Adrenal gland (tissue), 9 donors: ENCODE measurements at regions not wholly inside any gene's neighbourhood (a gene's known extent, or its start where the extent isn't known, plus 50 kb on each side); places are given as distances from the start of the nearest gene placed in this dataset.

ENCODE experiments used
- DNase-seq, 7 donors: peaks; one replicate each; pipeline ENCODE4 v3.0.0-alpha.2; 2019 to 2020
- H3K27ac ChIP-seq, 5 donors: fragments of 200-600 bp; sonication (generic) in 4 of 5; 1 replicate in 3 of 5; 2 replicates in 2 of 5; pipeline versions ENCODE4 v1.5.1 to v1.8.0; 2016 to 2020; ENCODE audit warnings: mild to moderate bottlenecking in 1 of 5
- H3K27me3 ChIP-seq: fragments of 200-600 bp; 2 replicates; pipeline ENCODE4 v1.8.0; 2021
- H3K36me3 ChIP-seq, 2 donors: fragments of 200-600 bp; replicated peaks in 1 of 2; 1 replicate in 1 of 2; 2 replicates in 1 of 2; pipeline versions ENCODE4 v1.5.1 to v1.8.0; 2018 to 2022
- H3K4me1 ChIP-seq, 2 donors: fragments of 200-600 bp; replicated peaks in 1 of 2; 1 replicate in 1 of 2; 2 replicates in 1 of 2; pipeline versions ENCODE4 v1.5.1 to v1.8.0; 2018 to 2021
- H3K4me3 ChIP-seq, 4 donors: fragments of 200-600 bp; sonication (generic) in 3 of 4; one replicate each; pipeline ENCODE4 v1.5.1; 2016 to 2018
- H3K9me3 ChIP-seq, 3 donors: fragments of 200-600 bp; sonication (generic) in 1 of 3; replicated peaks in 1 of 3; 1 replicate in 2 of 3; 2 replicates in 1 of 3; pipeline versions ENCODE4 v1.5.1 to v1.8.0; 2016 to 2021
- POLR2A ChIP-seq, 2 donors: fragments of 450-650 bp; IDR thresholded peaks; one replicate each; pipeline ENCODE4 v1.6.1; 2017; ENCODE audit warnings: antibody characterized with exemption in 2 of 2, mild to moderate bottlenecking in 2 of 2, moderate library complexity in 1 of 2
- WGBS, 4 donors: extraction: QIAGEN DNeasy Blood & Tissue Kit in 2 of 4; methylation state at CpG; one replicate each; pipeline versions ENCODE4 v1.1.5 to v1.1.7; 2013 to 2017; 5-methylcytosine and 5-hydroxymethylcytosine counted together
- intact Hi-C, 2 donors: fragments of 100-400 bp; cut with DNase I; formaldehyde crosslinking; loops; one replicate each; pipeline versions ENCODE4 v1.14.1 to v1.15.0; 2022 to 2023
- TF ChIP-seq, protein P1 (sequence below), 6 experiments: fragments of 450-650 bp in 4 of 6; fragments of 200-600 bp in 2 of 6; sonication (generic) in 1 of 6; IDR thresholded peaks; 1 replicate in 5 of 6; 2 replicates in 1 of 6; pipeline versions ENCODE4 v1.5.1 to v1.8.0; 2016 to 2021; ENCODE audit warnings: antibody characterized with exemption in 6 of 6, mild to moderate bottlenecking in 2 of 6, moderate library complexity in 1 of 6
- donor health status: healthy with polysubstance abuse.
- donor health status: Bipolar disorder and iron deficiency.
- donor health status: DM: yes; HTN: yes; CAD: no.
- donor health status: DM: no; HTN: no; CAD: no.
- donor health status: DM: no; HTN: no; CAD: no.

DNA sequence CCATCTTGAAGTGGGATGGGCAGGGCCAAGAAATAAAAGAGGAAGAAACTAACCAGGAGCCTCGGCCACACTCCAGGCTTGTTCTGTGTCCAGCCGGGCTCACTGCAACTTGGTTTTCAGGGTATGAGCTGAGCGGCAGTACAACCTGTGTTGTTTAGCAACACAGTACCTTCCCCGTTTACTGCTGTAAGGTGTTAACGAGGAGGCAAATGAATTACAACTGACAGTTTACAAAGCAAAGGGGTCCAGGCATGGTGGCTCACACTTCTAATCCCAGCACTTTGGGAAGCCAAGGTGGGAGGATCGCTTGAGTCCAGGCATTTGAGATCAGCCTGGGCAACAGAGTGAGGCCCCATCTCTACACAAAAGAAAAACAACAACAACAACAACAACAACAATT lies 481.3 kb upstream of the SULF2 start:
- Histone ChIP-seq H3K27me3 (no peaks in the 10 kb centered on the region), H3K4me1 (no peaks in the 10 kb centered on the region), H3K27ac (no peak overlapping the region), H3K9me3 (no peaks in the 10 kb centered on the region), H3K36me3 (no peaks in the 10 kb centered on the region), H3K4me3 (no peak overlapping the region)
- DNase-seq = no peak
- TF ChIP-seq, protein P1, sequence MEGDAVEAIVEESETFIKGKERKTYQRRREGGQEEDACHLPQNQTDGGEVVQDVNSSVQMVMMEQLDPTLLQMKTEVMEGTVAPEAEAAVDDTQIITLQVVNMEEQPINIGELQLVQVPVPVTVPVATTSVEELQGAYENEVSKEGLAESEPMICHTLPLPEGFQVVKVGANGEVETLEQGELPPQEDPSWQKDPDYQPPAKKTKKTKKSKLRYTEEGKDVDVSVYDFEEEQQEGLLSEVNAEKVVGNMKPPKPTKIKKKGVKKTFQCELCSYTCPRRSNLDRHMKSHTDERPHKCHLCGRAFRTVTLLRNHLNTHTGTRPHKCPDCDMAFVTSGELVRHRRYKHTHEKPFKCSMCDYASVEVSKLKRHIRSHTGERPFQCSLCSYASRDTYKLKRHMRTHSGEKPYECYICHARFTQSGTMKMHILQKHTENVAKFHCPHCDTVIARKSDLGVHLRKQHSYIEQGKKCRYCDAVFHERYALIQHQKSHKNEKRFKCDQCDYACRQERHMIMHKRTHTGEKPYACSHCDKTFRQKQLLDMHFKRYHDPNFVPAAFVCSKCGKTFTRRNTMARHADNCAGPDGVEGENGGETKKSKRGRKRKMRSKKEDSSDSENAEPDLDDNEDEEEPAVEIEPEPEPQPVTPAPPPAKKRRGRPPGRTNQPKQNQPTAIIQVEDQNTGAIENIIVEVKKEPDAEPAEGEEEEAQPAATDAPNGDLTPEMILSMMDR (IDR thresholded peaks at IDR 0.05) = no peak
- TF ChIP-seq POLR2A (IDR thresholded peaks at IDR 0.05) = no peak
- intact Hi-C loops = no loop called here
- 78 to 88% (median 85%) methylated on average over 6 of the region's 6 CpGs for WGBS, 4 donors

- 79 to 88% (median 85%) methylated on average over 7 of the region's 7 CpGs for WGBS, 4 donors
- Histone ChIP-seq H3K9me3 (no peaks in the 10 kb centered on the region), H3K4me3 (no peak overlapping the region), H3K27me3 (no peaks in the 10 kb centered on the region), H3K4me1 (no peaks in the 10 kb centered on the region), H3K36me3 (no peaks in the 10 kb centered on the region), H3K27ac (no peak overlapping the region)
- TF ChIP-seq, protein P1 (IDR thresholded peaks at IDR 0.05) = no peak
- TF ChIP-seq POLR2A (IDR thresholded peaks at IDR 0.05) = no peak
- intact Hi-C loops = no loop called here
- DNase-seq = no peak
These were observed 480.5 kb upstream of the SULF2 start for GRCh38 chr20:48265791-48266190.

GRCh38 chr20:48262955-48263354 lies 477.7 kb upstream of the SULF2 start:
- TF ChIP-seq POLR2A (IDR thresholded peaks at IDR 0.05) = no peak
- TF ChIP-seq, protein P1 (IDR thresholded peaks at IDR 0.05) = no peak
- Histone ChIP-seq H3K36me3 (no peaks in the 10 kb centered on the region), H3K4me3 (no peak overlapping the region), H3K4me1 (no peaks in the 10 kb centered on the region), H3K27me3 (no peaks in the 10 kb centered on the region), H3K9me3 (no peaks in the 10 kb centered on the region), H3K27ac (no peak overlapping the region)
- intact Hi-C loops = no loop called here
- DNase-seq = no peak

DNA sequence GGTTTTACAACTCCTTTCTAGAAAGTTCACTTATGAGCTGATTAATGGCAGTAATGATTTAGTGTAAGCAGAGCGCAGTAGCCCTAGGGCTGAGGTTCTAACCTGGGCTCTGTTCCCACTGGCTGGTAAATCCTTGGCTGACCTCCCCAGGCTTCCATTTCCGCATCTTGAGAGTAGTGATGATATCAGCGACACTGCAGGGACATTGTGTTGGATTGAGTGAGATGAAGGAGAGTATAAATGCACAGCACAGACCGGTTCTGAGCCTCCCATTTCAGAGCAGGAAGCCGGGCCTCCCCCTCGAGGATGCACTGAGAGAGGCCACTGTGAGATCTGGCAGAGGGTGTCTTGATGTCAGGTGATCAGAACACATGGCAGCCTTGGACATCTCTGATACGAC lies 477.2 kb upstream of the SULF2 start:
- no peak for TF ChIP-seq POLR2A (IDR thresholded peaks at IDR 0.05)
- TF ChIP-seq, protein P1 (IDR thresholded peaks at IDR 0.05) = no peak
- Histone ChIP-seq H3K27me3 (no peaks in the 10 kb centered on the region), H3K4me1 (no peaks in the 10 kb centered on the region), H3K36me3 (no peaks in the 10 kb centered on the region), H3K4me3 (no peak overlapping the region), H3K27ac (no peak overlapping the region), H3K9me3 (no peaks in the 10 kb centered on the region)
- DNase-seq = no peak
- 35 to 73% (median 60%) methylated on average over 7 of the region's 7 CpGs for WGBS, 4 donors
- intact Hi-C loops = no loop called here
